IMR-90 (cell line): ENCODE measurements at regions not wholly inside any gene's neighbourhood (a gene's known extent, or its start where the extent isn't known, plus 50 kb on each side); places are given as distances from the start of the nearest gene placed in this dataset.

Experiments used
- ATAC-seq: fragments of 200-7000 bp; cut with Tn5 transposase; 2 replicates; pipeline ENCODE4 v1.9.1; 2020; ENCODE audit warnings: low read depth, mild to moderate bottlenecking, moderate library complexity
- BruUV-seq: library from RNA; stranded (reverse); fragments of 400-500 nt; replicated peaks from 2 replicates; lab custom pipeline; 2021; lab: Mats Ljungman, UMichigan
- CTCF ChIA-PET: fragments of 300-600 bp; formaldehyde crosslinking; extraction: SDS; loops from one replicate; lab custom pipeline; 2021; ENCODE audit warnings: antibody characterized with exemption; lab: Yijun Ruan, JAX
- POLR2A ChIA-PET: fragments of 300-600 bp; sonication (Branson Sonifier 250); formaldehyde crosslinking; loops from one replicate; lab custom pipeline; 2022; ENCODE audit warnings: antibody characterized with exemption; ENCODE audit not compliant: unreplicated experiment; lab: Charles Lee
- DNase-seq: peaks from one replicate; pipeline ENCODE4 v3.0.0; 2013
- H2AFZ ChIP-seq: replicated peaks from 2 replicates; pipeline ENCODE3; 2013; ENCODE audit warnings: low read length, mild to moderate bottlenecking; ENCODE audit not compliant: poor library complexity
- H2AK5ac ChIP-seq: 2 replicates; pipeline ENCODE4 v1.6.1; 2013; ENCODE audit warnings: low read depth, low read length, inconsistent platforms
- H2AK9ac ChIP-seq: replicated peaks from 2 replicates; pipeline ENCODE3; 2013; ENCODE audit warnings: mild to moderate bottlenecking, low read depth, low read length, moderate library complexity; ENCODE audit not compliant: poor library complexity
- H2BK120ac ChIP-seq: 2 replicates; pipeline ENCODE4 v1.6.1; 2013; ENCODE audit warnings: low read depth, low read length, inconsistent platforms
- H2BK15ac ChIP-seq: 3 replicates; pipeline ENCODE4 v1.6.1; 2013; ENCODE audit warnings: low read depth, low read length, inconsistent platforms
- H2BK20ac ChIP-seq: 2 replicates; pipeline ENCODE4 v1.6.1; 2013; ENCODE audit warnings: low read depth, mild to moderate bottlenecking, inconsistent platforms, low read length, moderate library complexity
- H2BK5ac ChIP-seq: 2 replicates; pipeline ENCODE4 v1.6.1; 2013; ENCODE audit warnings: mild to moderate bottlenecking, low read depth, low read length, inconsistent platforms; ENCODE audit not compliant: poor library complexity, severe bottlenecking
- H3K14ac ChIP-seq: replicated peaks from 2 replicates; pipeline ENCODE4 v1.6.1; 2013; ENCODE audit warnings: low read depth, low read length, inconsistent platforms
- H3K18ac ChIP-seq: 2 replicates; pipeline ENCODE4 v1.6.1; 2013; ENCODE audit warnings: low read depth, low read length, control low read depth
- H3K23ac ChIP-seq: 2 replicates; pipeline ENCODE4 v1.6.1; 2013; ENCODE audit warnings: low read depth, low read length, inconsistent platforms
- H3K27ac ChIP-seq: 2 replicates; pipeline ENCODE4 v1.5.1; 2013; ENCODE audit warnings: mild to moderate bottlenecking, control low read depth, low read length; ENCODE audit not compliant: insufficient read depth
- H3K27me3 ChIP-seq: 2 replicates; pipeline ENCODE4 v1.6.1; 2013; ENCODE audit warnings: low read length; ENCODE audit not compliant: control insufficient read depth, insufficient read depth
- H3K36me3 ChIP-seq: 2 replicates; pipeline ENCODE4 v1.6.1; 2013; ENCODE audit warnings: low read length, mixed read lengths; ENCODE audit not compliant: control insufficient read depth, insufficient read depth
- H3K4ac ChIP-seq: 2 replicates; pipeline ENCODE4 v1.6.1; 2013; ENCODE audit warnings: low read depth, low read length, inconsistent platforms
- H3K4me1 ChIP-seq: 2 replicates; pipeline ENCODE4 v1.6.1; 2013; ENCODE audit warnings: low read length, mixed read lengths; ENCODE audit not compliant: control insufficient read depth, insufficient read depth
- H3K4me2 ChIP-seq: 2 replicates; pipeline ENCODE4 v1.6.1; 2013; ENCODE audit warnings: low read depth, mild to moderate bottlenecking, control low read depth, low read length, moderate library complexity
- H3K4me3 ChIP-seq: 2 replicates; pipeline ENCODE4 v1.5.1; 2013; ENCODE audit warnings: low read depth, mild to moderate bottlenecking, control low read depth, low read length, moderate library complexity; ENCODE audit not compliant: insufficient read depth
- H3K56ac ChIP-seq: 2 replicates; pipeline ENCODE4 v1.6.1; 2013; ENCODE audit warnings: low read length, inconsistent platforms; ENCODE audit not compliant: insufficient read depth; ENCODE audit errors: extremely low read depth
- H3K79me1 ChIP-seq, 2 experiments: 2 replicates each; pipeline ENCODE4 v1.6.1; 2013; ENCODE audit warnings: low read length in 2 of 2, inconsistent platforms in 1 of 2, low read depth in 1 of 2
- H3K9ac ChIP-seq: 2 replicates; pipeline ENCODE4 v1.6.1; 2013; ENCODE audit warnings: low read depth, low read length, control low read depth
- H3K9me1 ChIP-seq: 2 replicates; pipeline ENCODE4 v1.6.1; 2013; ENCODE audit warnings: low read length, inconsistent platforms; ENCODE audit not compliant: insufficient read depth
- H3K9me3 ChIP-seq: 2 replicates; pipeline ENCODE4 v1.6.1; 2013; ENCODE audit warnings: low read length; ENCODE audit not compliant: control insufficient read depth, insufficient read depth
- H4K20me1 ChIP-seq: 2 replicates; pipeline ENCODE4 v1.6.1; 2013; ENCODE audit warnings: low read length, inconsistent platforms; ENCODE audit not compliant: insufficient read depth
- H4K5ac ChIP-seq: 2 replicates; pipeline ENCODE4 v1.6.1; 2013; ENCODE audit warnings: mild to moderate bottlenecking, low read depth, low read length, control low read depth
- H4K8ac ChIP-seq, 2 experiments: 2 replicates each; pipeline ENCODE4 v1.6.1; 2013; ENCODE audit warnings: low read depth in 2 of 2, low read length in 2 of 2, control low read depth in 1 of 2, inconsistent platforms in 1 of 2
- H4K91ac ChIP-seq: 2 replicates; pipeline ENCODE4 v1.6.1; 2013; ENCODE audit warnings: low read depth, low read length, inconsistent platforms; ENCODE audit not compliant: insufficient read depth
- BHLHE40 ChIP-seq: fragments of 150-350 bp; IDR thresholded peaks from 2 replicates; pipeline ENCODE4 v1.6.1; 2016; ENCODE audit warnings: mild to moderate bottlenecking, low read depth, low read length
- CEBPB ChIP-seq: IDR thresholded peaks from 2 replicates; pipeline ENCODE4 v1.6.1; 2012; ENCODE audit warnings: low read depth, low read length, improper control_type of control experiment
- CHD1 ChIP-seq: IDR thresholded peaks from 2 replicates; pipeline ENCODE4 v1.6.1; 2012; ENCODE audit warnings: low read depth, low read length, improper control_type of control experiment
- CTCF ChIP-seq: conservative IDR thresholded peaks from 2 replicates; pipeline ENCODE4 v1.5.1; 2012; ENCODE audit warnings: mild to moderate bottlenecking, low read depth, low read length, improper control_type of control experiment
- ELK1 ChIP-seq: fragments of 150-350 bp; IDR thresholded peaks from 2 replicates; pipeline ENCODE4 v1.6.1; 2016; ENCODE audit warnings: low read depth, mild to moderate bottlenecking, low read length, moderate library complexity, borderline replicate concordance
- FOS ChIP-seq: fragments of 150-350 bp; IDR thresholded peaks from 2 replicates; pipeline ENCODE4 v1.6.1; 2016; ENCODE audit warnings: low read depth, low read length
- MAFK ChIP-seq: IDR thresholded peaks from 2 replicates; pipeline ENCODE4 v1.6.1; 2012; ENCODE audit warnings: low read depth, low read length, improper control_type of control experiment
- MAZ ChIP-seq: IDR thresholded peaks from 2 replicates; pipeline ENCODE4 v1.6.1; 2012; ENCODE audit warnings: low read depth, mild to moderate bottlenecking, low read length, improper control_type of control experiment, moderate library complexity, borderline replicate concordance
- MXI1 ChIP-seq: IDR thresholded peaks from 2 replicates; pipeline ENCODE4 v1.6.1; 2012; ENCODE audit warnings: low read depth, mild to moderate bottlenecking, low read length, moderate library complexity, borderline replicate concordance
- NFE2L2 ChIP-seq: fragments of 150-350 bp; IDR thresholded peaks from 2 replicates; pipeline ENCODE4 v1.6.1; 2016; ENCODE audit warnings: low read depth, mild to moderate bottlenecking, low read length
- POLR2A ChIP-seq: IDR thresholded peaks from 2 replicates; pipeline ENCODE4 v1.6.1; 2012; ENCODE audit warnings: mild to moderate bottlenecking, low read depth, low read length
- RAD21 ChIP-seq: IDR thresholded peaks from 2 replicates; pipeline ENCODE4 v1.6.1; 2012; ENCODE audit warnings: low read length, improper control_type of control experiment
- RCOR1 ChIP-seq: IDR thresholded peaks from 2 replicates; pipeline ENCODE4 v1.6.1; 2012; ENCODE audit warnings: mild to moderate bottlenecking, low read length, improper control_type of control experiment; ENCODE audit not compliant: insufficient replicate concordance
- RFX5 ChIP-seq: IDR thresholded peaks from 2 replicates; pipeline ENCODE4 v1.8.0; 2012; ENCODE audit warnings: low read depth, mild to moderate bottlenecking, low read length, moderate library complexity
- SMC3 ChIP-seq: fragments of 150-350 bp; IDR thresholded peaks from 2 replicates; pipeline ENCODE4 v1.6.1; 2016; ENCODE audit warnings: low read depth, mild to moderate bottlenecking, antibody characterized with exemption, low read length, moderate library complexity
- USF2 ChIP-seq: fragments of 150-350 bp; IDR thresholded peaks from 2 replicates; pipeline ENCODE4 v1.6.1; 2017; ENCODE audit warnings: mild to moderate bottlenecking, antibody characterized with exemption, low read length, low read depth
- WGBS, 2 experiments: methylation state at CpG; one replicate each; pipeline versions ENCODE4 v1.1.5 to v1.1.7; 2013; ENCODE audit warnings: missing lambda C conversion rate in 2 of 2; ENCODE audit not compliant: insufficient read length in 1 of 2; ENCODE audit errors: extremely low coverage in 2 of 2; 5-methylcytosine and 5-hydroxymethylcytosine counted together
- dilution Hi-C: fragments of 300-500 bp; cut with HindIII; formaldehyde crosslinking; loops from one replicate; pipeline ENCODE4 v1.14.3; 2018; ENCODE audit warnings: low sequenced_read_pairs; ENCODE audit not compliant: unreplicated experiment
- in situ Hi-C: fragments of 300-500 bp; cut with MboI; formaldehyde crosslinking; loops from 3 replicates; pipeline ENCODE4 v1.14.3; 2019; ENCODE audit warnings: low sequenced_read_pairs, inconsistent platforms, mixed read lengths
- intact Hi-C: fragments of 100-400 bp; cut with micrococcal nuclease; formaldehyde crosslinking; loops from 2 replicates; pipeline ENCODE4 v1.10.0; 2022

GRCh38 chr5:43993634-43994351 lies 390.8 kb downstream of the NNT start:
- in situ Hi-C loops (no loop called here), intact Hi-C loops (loop anchor here (10.0 kb wide), 2 partner anchors 349 to 1159 kb away; no protein-coding TSS in a partner anchor), dilution Hi-C loops (no loop called here)
- Histone ChIP-seq H3K9me3 (no peaks in the 10 kb centered on the region), H3K4me3 (no peak overlapping the region), H2AK5ac (no peak overlapping the region), H3K27me3 (no peaks in the 10 kb centered on the region), H4K20me1 (no peaks in the 10 kb centered on the region), H2BK15ac (no peak overlapping the region), H2BK5ac (no peak overlapping the region), H2BK120ac (no peak overlapping the region), H3K23ac (no peak overlapping the region), H3K36me3 (no peaks in the 10 kb centered on the region), H3K56ac (no peak overlapping the region), H4K5ac (no peak overlapping the region), H3K9ac (no peak overlapping the region), H3K4me2 (no peak overlapping the region), H3K4me1 (peaks cover 2% of the 10 kb centered on the region; the same call in 1 of the 2 replicates), H3K79me1 (no peaks in the 10 kb centered on the region), H4K8ac (no peak overlapping the region), H2AK9ac (no peak overlapping the region), H3K14ac (no peak overlapping the region), H3K4ac (no peak overlapping the region), H4K91ac (no peak overlapping the region), H2BK20ac (no peak overlapping the region), H3K18ac (no peak overlapping the region), H3K9me1 (no peaks in the 10 kb centered on the region), H2AFZ (no peak overlapping the region), H3K27ac (no peak overlapping the region)
- no peak for DNase-seq
- ChIA-PET CTCF (interaction anchor here (0.7 kb wide), 1 partner anchor 261 kb away, joined by 3 read pairs; no protein-coding TSS in a partner anchor), POLR2A (no interaction called here)
- TF ChIP-seq MXI1: no peak
- no peak for TF ChIP-seq MAZ
- TF ChIP-seq RAD21: no peak
- no peak for TF ChIP-seq CTCF
- no peak for TF ChIP-seq RCOR1
- no peak for TF ChIP-seq POLR2A
- no peak for TF ChIP-seq MAFK
- TF ChIP-seq ELK1: no peak
- TF ChIP-seq RFX5: no peak
- no peak for TF ChIP-seq CEBPB
- no peak for TF ChIP-seq NFE2L2
- no peak for TF ChIP-seq FOS
- no peak for TF ChIP-seq USF2
- TF ChIP-seq SMC3: no peak
- no peak for TF ChIP-seq BHLHE40
- TF ChIP-seq CHD1: no peak
- ATAC-seq: no peak
- BruUV-seq: no TSS peak
- WGBS, 2 experiments: 83% methylated on average over 1 of the region's 9 CpGs; no CpG with 5 or more reads in 1 of the 2 experiments
